Hepatocyte (in vitro differentiated cells): ENCODE measurements at regions not wholly inside any gene's neighbourhood (a gene's known extent, or its start where the extent isn't known, plus 50 kb on each side); places are given as distances from the start of the nearest gene placed in this dataset.

ENCODE experiments used
- DNase-seq: peaks from one replicate; pipeline ENCODE4 v3.0.0-alpha.2; 2016; ENCODE audit warnings: low spot score
- H2AFZ ChIP-seq: fragments of 200-600 bp; sonication (generic); 2 replicates; pipeline ENCODE4 v1.6.0; 2016; ENCODE audit warnings: antibody characterized with exemption, mild to moderate bottlenecking
- H3K27ac ChIP-seq: fragments of 200-600 bp; sonication (generic); 2 replicates; pipeline ENCODE4 v1.5.1; 2016; ENCODE audit warnings: mild to moderate bottlenecking
- H3K27me3 ChIP-seq: fragments of 200-600 bp; sonication (generic); 2 replicates; pipeline ENCODE4 v1.6.1; 2016
- H3K36me3 ChIP-seq: fragments of 200-600 bp; sonication (generic); replicated peaks from 2 replicates; pipeline ENCODE4 v1.5.1; 2016; ENCODE audit warnings: low read depth; ENCODE audit not compliant: insufficient read depth
- H3K4me1 ChIP-seq: fragments of 200-600 bp; sonication (generic); 2 replicates; pipeline ENCODE4 v1.5.1; 2016; ENCODE audit warnings: mild to moderate bottlenecking, moderate library complexity; ENCODE audit not compliant: insufficient read depth
- H3K4me2 ChIP-seq: fragments of 200-600 bp; sonication (generic); 2 replicates; pipeline ENCODE4 v1.6.0; 2016
- H3K4me3 ChIP-seq: fragments of 200-600 bp; sonication (generic); 2 replicates; pipeline ENCODE4 v1.5.1; 2016; ENCODE audit warnings: mild to moderate bottlenecking
- H3K79me2 ChIP-seq: fragments of 200-600 bp; sonication (generic); 2 replicates; pipeline ENCODE4 v1.6.0; 2017; ENCODE audit warnings: mild to moderate bottlenecking
- H3K9me2 ChIP-seq: fragments of 200-600 bp; sonication (generic); replicated peaks from 2 replicates; pipeline ENCODE4 v1.6.0; 2017; ENCODE audit warnings: mild to moderate bottlenecking; ENCODE audit not compliant: insufficient read depth
- H3K9me3 ChIP-seq: fragments of 200-600 bp; sonication (generic); 2 replicates; pipeline ENCODE4 v1.5.1; 2016; ENCODE audit warnings: low read depth, mild to moderate bottlenecking
- H4K20me1 ChIP-seq: fragments of 200-600 bp; sonication (generic); 2 replicates; pipeline ENCODE4 v1.6.0; 2016; ENCODE audit warnings: mild to moderate bottlenecking; ENCODE audit not compliant: insufficient read depth, poor library complexity, severe bottlenecking
- EZH2 ChIP-seq: fragments of 200-600 bp; sonication (generic); IDR thresholded peaks from 2 replicates; pipeline ENCODE4 v1.6.1; 2016; ENCODE audit warnings: antibody characterized with exemption, mild to moderate bottlenecking, borderline replicate concordance
- EZH2phosphoT487 ChIP-seq: fragments of 200-600 bp; sonication (generic); IDR thresholded peaks from one replicate; pipeline ENCODE4 v1.6.1; 2018; ENCODE audit warnings: antibody characterized with exemption, mild to moderate bottlenecking, low read depth, moderate library complexity; ENCODE audit not compliant: unreplicated experiment, severe bottlenecking
- WGBS: methylation state at CpG from one replicate; pipeline ENCODE4 v1.1.6; 2016; ENCODE audit warnings: low lambda C conversion rate; ENCODE audit errors: missing lambda C conversion rate; 5-methylcytosine and 5-hydroxymethylcytosine counted together
- TF ChIP-seq, protein P1 (sequence below): fragments of 200-600 bp; sonication (generic); IDR thresholded peaks from 2 replicates; pipeline ENCODE4 v1.5.1; 2016; ENCODE audit warnings: antibody characterized with exemption, mild to moderate bottlenecking; ENCODE audit not compliant: poor library complexity

DNA sequence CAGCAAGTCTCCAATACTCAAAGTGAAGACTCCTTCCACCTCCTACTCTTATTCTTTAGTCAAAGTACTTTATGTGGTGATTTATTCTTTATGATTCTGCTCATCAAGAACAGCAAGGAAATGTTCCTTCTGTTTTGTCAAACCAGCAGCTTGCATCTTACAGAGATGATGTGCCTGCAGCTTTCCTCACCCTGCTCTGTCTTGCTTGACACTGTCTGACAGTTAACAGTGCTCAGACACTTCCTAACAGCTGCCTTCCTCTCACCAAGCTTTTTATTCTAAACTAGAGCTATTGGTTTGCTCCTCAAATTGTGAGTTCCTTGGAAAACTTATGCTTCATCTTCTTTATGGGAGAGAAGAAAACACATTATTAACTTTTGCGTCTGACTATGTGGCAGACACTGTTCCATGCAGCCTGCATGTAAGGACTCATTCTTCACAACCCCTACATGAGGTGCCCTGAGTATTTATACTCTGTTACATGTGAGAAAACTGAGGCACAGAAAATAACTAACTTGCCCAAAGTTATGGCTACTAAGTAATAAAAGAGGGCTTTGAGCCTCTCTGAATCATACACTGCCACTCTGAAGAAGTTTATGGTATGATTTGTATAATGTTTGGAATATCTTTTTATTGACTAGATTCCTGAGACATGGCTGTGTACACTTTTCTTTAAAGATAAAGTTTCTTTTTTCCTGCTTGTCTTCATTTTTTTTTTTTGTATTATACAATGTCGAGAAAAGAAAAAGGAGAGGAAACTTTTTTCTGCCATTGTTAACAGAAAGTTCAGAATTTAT is 723.3 kb upstream of the DDX18 start:
- Histone ChIP-seq H3K36me3 (no peaks in the 10 kb centered on the region), H3K9me2 (no peaks in the 10 kb centered on the region), H3K4me2 (no peak overlapping the region), H3K27ac (no peak overlapping the region), H2AFZ (no peak overlapping the region), H3K9me3 (no peaks in the 10 kb centered on the region), H3K79me2 (no peaks in the 10 kb centered on the region), H3K4me1 (peaks cover 22% of the 10 kb centered on the region), H3K27me3 (no peaks in the 10 kb centered on the region), H3K4me3 (no peak overlapping the region), H4K20me1 (no peaks in the 10 kb centered on the region)
- 63% methylated on average over 2 of the region's 2 CpGs for WGBS
- DNase-seq: no peak
- TF ChIP-seq EZH2 (no peak), EZH2phosphoT487 (no peak)
- TF ChIP-seq, protein P1, sequence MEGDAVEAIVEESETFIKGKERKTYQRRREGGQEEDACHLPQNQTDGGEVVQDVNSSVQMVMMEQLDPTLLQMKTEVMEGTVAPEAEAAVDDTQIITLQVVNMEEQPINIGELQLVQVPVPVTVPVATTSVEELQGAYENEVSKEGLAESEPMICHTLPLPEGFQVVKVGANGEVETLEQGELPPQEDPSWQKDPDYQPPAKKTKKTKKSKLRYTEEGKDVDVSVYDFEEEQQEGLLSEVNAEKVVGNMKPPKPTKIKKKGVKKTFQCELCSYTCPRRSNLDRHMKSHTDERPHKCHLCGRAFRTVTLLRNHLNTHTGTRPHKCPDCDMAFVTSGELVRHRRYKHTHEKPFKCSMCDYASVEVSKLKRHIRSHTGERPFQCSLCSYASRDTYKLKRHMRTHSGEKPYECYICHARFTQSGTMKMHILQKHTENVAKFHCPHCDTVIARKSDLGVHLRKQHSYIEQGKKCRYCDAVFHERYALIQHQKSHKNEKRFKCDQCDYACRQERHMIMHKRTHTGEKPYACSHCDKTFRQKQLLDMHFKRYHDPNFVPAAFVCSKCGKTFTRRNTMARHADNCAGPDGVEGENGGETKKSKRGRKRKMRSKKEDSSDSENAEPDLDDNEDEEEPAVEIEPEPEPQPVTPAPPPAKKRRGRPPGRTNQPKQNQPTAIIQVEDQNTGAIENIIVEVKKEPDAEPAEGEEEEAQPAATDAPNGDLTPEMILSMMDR: no peak

DNA sequence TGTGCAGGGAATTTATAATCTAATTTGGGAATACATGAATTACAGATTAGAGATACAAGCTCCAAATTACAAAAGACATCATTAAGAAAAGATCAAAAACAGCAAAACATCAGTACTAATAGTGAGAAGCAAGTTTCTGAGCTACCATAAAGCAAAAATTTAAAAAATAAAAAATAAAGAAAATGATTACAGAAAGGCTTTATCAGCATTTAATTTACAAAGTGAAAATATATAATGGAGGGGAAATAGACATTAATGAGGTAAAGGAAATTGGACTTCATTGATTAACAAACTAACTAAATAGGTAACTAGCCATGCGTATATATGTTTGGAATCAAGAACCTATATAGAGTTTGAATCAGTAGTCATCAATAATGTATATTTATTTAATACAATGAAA is 712.9 kb upstream of the DDX18 start:
- Histone ChIP-seq H4K20me1 (no peaks in the 10 kb centered on the region), H2AFZ (no peak overlapping the region), H3K4me3 (no peak overlapping the region), H3K27me3 (no peaks in the 10 kb centered on the region), H3K27ac (no peak overlapping the region), H3K4me1 (no peaks in the 10 kb centered on the region), H3K4me2 (no peak overlapping the region), H3K36me3 (no peaks in the 10 kb centered on the region), H3K79me2 (no peaks in the 10 kb centered on the region), H3K9me3 (no peaks in the 10 kb centered on the region), H3K9me2 (no peaks in the 10 kb centered on the region)
- WGBS: 90% methylated on average over 1 of the region's 1 CpG
- TF ChIP-seq EZH2: no peak
- TF ChIP-seq, protein P1: no peak
- no peak for TF ChIP-seq EZH2phosphoT487
- DNase-seq: no peak

DNA sequence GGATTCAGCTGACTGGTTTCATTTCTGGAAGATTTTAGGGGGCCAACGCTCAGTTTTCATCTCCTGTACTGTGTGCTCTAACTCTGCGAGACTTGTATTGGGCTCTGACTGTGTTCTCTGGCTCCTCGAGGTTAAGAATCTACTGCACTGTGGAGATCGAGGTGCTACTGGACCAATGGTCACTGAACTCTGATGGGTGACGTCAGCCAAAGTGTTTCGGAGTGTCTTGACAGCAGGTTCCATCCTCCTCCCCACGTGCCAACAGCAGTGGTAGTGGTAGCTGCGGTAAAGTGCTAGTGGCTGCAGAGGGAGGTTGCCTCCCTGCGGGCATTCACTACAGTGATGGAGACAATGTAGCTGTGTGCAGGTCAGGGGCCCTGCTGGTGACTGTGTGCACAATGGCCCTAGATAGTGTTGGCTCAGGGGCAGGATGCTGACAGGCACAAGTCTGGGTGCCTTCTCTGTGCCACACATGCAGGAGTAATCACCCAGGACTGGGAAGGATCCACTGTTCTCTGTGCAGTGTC is 705.7 kb upstream of the DDX18 start:
- Histone ChIP-seq H3K27me3 (no peaks in the 10 kb centered on the region), H3K27ac (no peak overlapping the region), H3K79me2 (no peaks in the 10 kb centered on the region), H4K20me1 (no peaks in the 10 kb centered on the region), H3K4me1 (no peaks in the 10 kb centered on the region), H3K4me3 (no peak overlapping the region), H3K4me2 (no peak overlapping the region), H2AFZ (no peak overlapping the region), H3K36me3 (no peaks in the 10 kb centered on the region), H3K9me3 (no peaks in the 10 kb centered on the region), H3K9me2 (no peaks in the 10 kb centered on the region)
- TF ChIP-seq, protein P1: no peak
- TF ChIP-seq EZH2 (no peak), EZH2phosphoT487 (no peak)
- no peak for DNase-seq
- 91% methylated on average over 9 of the region's 9 CpGs for WGBS
